Esophagus (tissue), 2 donors: ENCODE measurements at regions not wholly inside any gene's neighbourhood (a gene's known extent, or its start where the extent isn't known, plus 50 kb on each side); places are given as distances from the start of the nearest gene placed in this dataset.

Experiments
- H3K27ac ChIP-seq, 2 donors: one replicate each; pipeline ENCODE4 v1.5.1; 2013; ENCODE audit warnings: low read depth in 2 of 2, mild to moderate bottlenecking in 2 of 2, inconsistent platforms in 1 of 2, low read length in 1 of 2, moderate library complexity in 1 of 2
- H3K27me3 ChIP-seq, 2 donors: one replicate each; pipeline ENCODE4 v1.6.1; 2013; ENCODE audit warnings: low read length in 2 of 2, control low read depth in 1 of 2, mild to moderate bottlenecking in 1 of 2; ENCODE audit not compliant: insufficient read depth in 2 of 2, control insufficient read depth in 1 of 2
- H3K36me3 ChIP-seq, 2 donors: one replicate each; pipeline ENCODE4 v1.6.1; 2013; ENCODE audit warnings: low read length in 1 of 2; ENCODE audit not compliant: control insufficient read depth in 2 of 2, insufficient read depth in 2 of 2
- H3K4me1 ChIP-seq, 2 donors: one replicate each; pipeline ENCODE4 v1.6.1; 2013; ENCODE audit warnings: low read length in 1 of 2; ENCODE audit not compliant: control insufficient read depth in 2 of 2, insufficient read depth in 2 of 2
- H3K4me3 ChIP-seq, 2 donors: one replicate each; pipeline ENCODE4 v1.5.1; 2013; ENCODE audit warnings: low read length in 2 of 2, mild to moderate bottlenecking in 2 of 2, low read depth in 1 of 2, moderate library complexity in 1 of 2
- H3K9me3 ChIP-seq, 2 donors: one replicate each; pipeline ENCODE4 v1.6.1; 2013; ENCODE audit warnings: mild to moderate bottlenecking in 2 of 2, low read depth in 1 of 2, low read length in 1 of 2, moderate library complexity in 1 of 2; ENCODE audit not compliant: control insufficient read depth in 2 of 2, insufficient read depth in 1 of 2
- WGBS, 2 donors: extraction: QIAGEN DNeasy Blood & Tissue Kit; methylation state at CpG; one replicate each; pipeline ENCODE4 v1.1.7; 2013; 5-methylcytosine and 5-hydroxymethylcytosine counted together
- donor health status: healthy with polysubstance abuse.
- donor health status: Bipolar disorder and iron deficiency.

DNA sequence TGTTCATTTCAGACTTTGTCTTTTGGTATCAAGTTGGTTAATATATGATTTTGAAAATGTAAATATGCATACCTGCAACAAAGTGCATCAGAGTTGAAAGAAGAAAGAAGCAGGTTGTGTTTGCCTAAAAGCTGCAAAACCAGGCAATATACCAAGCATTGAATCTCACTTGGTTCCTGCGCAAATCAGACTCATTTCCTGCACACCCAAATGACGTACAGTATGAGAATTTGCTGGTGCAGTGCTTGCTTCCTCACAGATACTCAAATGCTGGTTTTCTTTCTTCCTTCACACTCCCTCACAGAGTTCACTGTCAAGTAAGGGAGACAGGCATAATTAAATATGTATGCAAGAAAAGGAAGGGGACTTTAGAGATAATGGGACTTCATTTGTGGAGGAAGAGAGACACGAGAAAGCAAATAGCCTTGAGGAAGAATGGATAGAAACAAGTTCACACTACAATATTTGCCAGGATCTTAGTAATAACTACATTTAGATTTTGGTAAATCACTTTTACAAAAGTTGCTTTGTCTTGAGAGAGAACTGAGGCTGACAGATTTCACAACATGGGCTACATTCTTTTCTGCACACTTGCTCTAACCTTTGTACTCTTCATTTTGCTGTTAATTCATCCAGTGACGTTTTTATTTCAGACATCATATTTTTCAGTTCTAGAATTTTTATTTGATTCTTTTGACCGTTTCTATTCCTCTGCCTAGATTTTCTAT is 56.9 kb upstream of the AOAH start:
- Histone ChIP-seq H3K4me1 (no peaks in the 10 kb centered on the region), H3K9me3 (peaks cover 0 to 3% of the 10 kb centered on the region in 2 donors), H3K27me3 (no peaks in the 10 kb centered on the region), H3K36me3 (no peaks in the 10 kb centered on the region), H3K27ac (no peak overlapping the region), H3K4me3 (no peak overlapping the region)
- 56 to 61% methylated on average over 5 of the region's 5 CpGs for WGBS, 2 donors

- Histone ChIP-seq H3K27ac (no peak overlapping the region), H3K9me3 (peaks cover 0 to 3% of the 10 kb centered on the region in 2 donors), H3K4me1 (no peaks in the 10 kb centered on the region), H3K27me3 (no peaks in the 10 kb centered on the region), H3K4me3 (no peak overlapping the region), H3K36me3 (no peaks in the 10 kb centered on the region)
- WGBS, 2 donors, result 88% methylated on average over 4 of the region's 4 CpGs
Measured at GRCh38 chr7:36777855-36778254, 53.6 kb upstream of the AOAH start.

DNA sequence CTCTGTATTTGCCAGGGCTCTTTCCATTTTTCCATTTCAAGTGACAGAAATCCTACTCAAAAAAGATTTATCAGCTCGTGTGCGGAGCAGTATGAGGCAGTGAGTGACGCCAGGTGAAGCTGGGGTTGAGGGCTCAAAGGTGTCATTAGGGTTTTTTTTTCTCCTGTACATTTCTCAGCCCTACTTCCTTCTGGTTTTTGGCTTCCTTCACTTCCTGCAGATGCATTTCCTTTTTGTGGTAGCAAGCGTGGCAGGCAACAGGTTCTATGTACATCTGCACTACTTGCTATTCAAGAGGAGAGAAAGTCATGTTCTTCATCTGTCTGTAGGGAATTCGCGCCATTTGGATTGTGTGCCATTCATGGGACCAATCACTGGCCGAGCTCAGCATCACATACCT is 52.8 kb upstream of the AOAH start:
- WGBS, 2 donors, result 69 to 77% methylated on average over 7 of the region's 7 CpGs
- no peak overlapping the region for H3K27ac ChIP-seq
- no peaks in the 10 kb centered on the region for H3K36me3 ChIP-seq
- H3K9me3 ChIP-seq, result peaks cover 0 to under 1% of the 10 kb centered on the region in 2 donors
- no peak overlapping the region for H3K4me3 ChIP-seq
- no peaks in the 10 kb centered on the region for H3K4me1 ChIP-seq
- H3K27me3 ChIP-seq, result no peaks in the 10 kb centered on the region

- Histone ChIP-seq H3K4me3 (no peak overlapping the region), H3K9me3 (peaks cover 0 to 2% of the 10 kb centered on the region in 2 donors), H3K4me1 (no peaks in the 10 kb centered on the region), H3K27ac (no peak overlapping the region), H3K36me3 (no peaks in the 10 kb centered on the region), H3K27me3 (no peaks in the 10 kb centered on the region)
- WGBS, 2 donors, result 75 to 83% methylated on average over 1 of the region's 1 CpG
Measured at GRCh38 chr7:36775676-36776075, 51.4 kb upstream of the AOAH start.

- WGBS, 2 donors, result 55 to 87% methylated on average over 1 of the region's 1 CpG
- no peaks in the 10 kb centered on the region for H3K4me1 ChIP-seq
- peaks cover 0 to 2% of the 10 kb centered on the region in 2 donors for H3K9me3 ChIP-seq
- no peak overlapping the region for H3K27ac ChIP-seq
- no peak overlapping the region for H3K4me3 ChIP-seq
- H3K27me3 ChIP-seq, result no peaks in the 10 kb centered on the region
- H3K36me3 ChIP-seq, result no peaks in the 10 kb centered on the region
Measured at GRCh38 chr7:36775061-36775620, 50.8 kb upstream of the AOAH start.
